KMS-11 (cell line): ENCODE measurements at regions not wholly inside any gene's neighbourhood (a gene's known extent, or its start where the extent isn't known, plus 50 kb on each side); places are given as distances from the start of the nearest gene placed in this dataset.

ENCODE experiments used
- H2AFZ ChIP-seq: fragments of 200-600 bp; sonication (generic); 2 replicates; pipeline ENCODE4 v1.6.1; 2016; ENCODE audit warnings: antibody characterized with exemption, mixed run types, low read depth
- H3K27ac ChIP-seq: fragments of 200-600 bp; sonication (generic); 2 replicates; pipeline ENCODE4 v1.6.1; 2016; ENCODE audit warnings: mild to moderate bottlenecking, mixed run types
- H3K27me3 ChIP-seq: fragments of 200-600 bp; sonication (generic); 2 replicates; pipeline ENCODE4 v1.6.1; 2017; ENCODE audit warnings: mild to moderate bottlenecking, low read depth, mixed run types, moderate library complexity; ENCODE audit not compliant: insufficient read depth
- H3K36me3 ChIP-seq: fragments of 200-600 bp; sonication (generic); 2 replicates; pipeline ENCODE4 v1.6.1; 2017; ENCODE audit warnings: mild to moderate bottlenecking, mixed run types; ENCODE audit not compliant: insufficient read depth
- H3K4me1 ChIP-seq: fragments of 200-600 bp; sonication (generic); 2 replicates; pipeline ENCODE4 v1.6.1; 2016; ENCODE audit warnings: mild to moderate bottlenecking, low read depth, mixed run types; ENCODE audit not compliant: poor library complexity, severe bottlenecking
- H3K4me2 ChIP-seq: fragments of 200-600 bp; sonication (generic); 2 replicates; pipeline ENCODE4 v1.7.0; 2016; ENCODE audit warnings: mild to moderate bottlenecking, mixed run types
- H3K4me3 ChIP-seq: fragments of 200-600 bp; sonication (generic); IDR thresholded peaks from 2 replicates; pipeline ENCODE4 v1.6.1; 2017; ENCODE audit warnings: low read depth, low read length, mixed read lengths; ENCODE audit not compliant: insufficient read depth
- H3K79me2 ChIP-seq: fragments of 200-600 bp; sonication (generic); 2 replicates; pipeline ENCODE4 v1.6.1; 2016; ENCODE audit warnings: low read depth, mixed run types; ENCODE audit not compliant: insufficient read depth
- H3K9ac ChIP-seq: fragments of 200-600 bp; sonication (generic); 2 replicates; pipeline ENCODE4 v1.6.1; 2016; ENCODE audit warnings: mild to moderate bottlenecking, mixed run types
- H4K20me1 ChIP-seq: fragments of 200-600 bp; sonication (generic); 2 replicates; pipeline ENCODE4 v1.6.1; 2016; ENCODE audit warnings: mild to moderate bottlenecking, mixed run types; ENCODE audit not compliant: insufficient read depth
- TF ChIP-seq, protein P1 (sequence below): fragments of 200-600 bp; sonication (generic); conservative IDR thresholded peaks from 2 replicates; pipeline ENCODE4 v1.6.1; 2017; ENCODE audit warnings: low read depth, mild to moderate bottlenecking, antibody characterized with exemption, low read length, moderate library complexity, mixed read lengths

GRCh38 chr3:83233715-83234114, 1472.3 kb upstream of the GBE1 start:
- H4K20me1 ChIP-seq, result no peaks in the 10 kb centered on the region
- no peak overlapping the region for H3K4me3 ChIP-seq
- no peak overlapping the region for H3K4me2 ChIP-seq
- H3K4me1 ChIP-seq, result no peaks in the 10 kb centered on the region
- H3K36me3 ChIP-seq, result no peaks in the 10 kb centered on the region
- no peaks in the 10 kb centered on the region for H3K27me3 ChIP-seq
- H2AFZ ChIP-seq, result no peak overlapping the region
- H3K79me2 ChIP-seq, result no peaks in the 10 kb centered on the region
- H3K9ac ChIP-seq, result no peak overlapping the region
- TF ChIP-seq, protein P1, sequence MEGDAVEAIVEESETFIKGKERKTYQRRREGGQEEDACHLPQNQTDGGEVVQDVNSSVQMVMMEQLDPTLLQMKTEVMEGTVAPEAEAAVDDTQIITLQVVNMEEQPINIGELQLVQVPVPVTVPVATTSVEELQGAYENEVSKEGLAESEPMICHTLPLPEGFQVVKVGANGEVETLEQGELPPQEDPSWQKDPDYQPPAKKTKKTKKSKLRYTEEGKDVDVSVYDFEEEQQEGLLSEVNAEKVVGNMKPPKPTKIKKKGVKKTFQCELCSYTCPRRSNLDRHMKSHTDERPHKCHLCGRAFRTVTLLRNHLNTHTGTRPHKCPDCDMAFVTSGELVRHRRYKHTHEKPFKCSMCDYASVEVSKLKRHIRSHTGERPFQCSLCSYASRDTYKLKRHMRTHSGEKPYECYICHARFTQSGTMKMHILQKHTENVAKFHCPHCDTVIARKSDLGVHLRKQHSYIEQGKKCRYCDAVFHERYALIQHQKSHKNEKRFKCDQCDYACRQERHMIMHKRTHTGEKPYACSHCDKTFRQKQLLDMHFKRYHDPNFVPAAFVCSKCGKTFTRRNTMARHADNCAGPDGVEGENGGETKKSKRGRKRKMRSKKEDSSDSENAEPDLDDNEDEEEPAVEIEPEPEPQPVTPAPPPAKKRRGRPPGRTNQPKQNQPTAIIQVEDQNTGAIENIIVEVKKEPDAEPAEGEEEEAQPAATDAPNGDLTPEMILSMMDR, result no peak
- no peak overlapping the region for H3K27ac ChIP-seq

- no peaks in the 10 kb centered on the region for H3K79me2 ChIP-seq
- no peak overlapping the region for H3K27ac ChIP-seq
- H3K4me2 ChIP-seq, result no peak overlapping the region
- H3K36me3 ChIP-seq, result no peaks in the 10 kb centered on the region
- no peaks in the 10 kb centered on the region for H4K20me1 ChIP-seq
- H2AFZ ChIP-seq, result no peak overlapping the region
- H3K27me3 ChIP-seq, result no peaks in the 10 kb centered on the region
- H3K4me1 ChIP-seq, result peaks cover 18% of the 10 kb centered on the region
- TF ChIP-seq, protein P1, result no peak
- no peak overlapping the region for H3K4me3 ChIP-seq
- H3K9ac ChIP-seq, result no peak overlapping the region
Measured at GRCh38 chr3:83230841-83231240, 1469.4 kb upstream of the GBE1 start.

- H3K4me3 ChIP-seq, result no peak overlapping the region
- no peak overlapping the region for H2AFZ ChIP-seq
- TF ChIP-seq, protein P1, result no peak
- H3K36me3 ChIP-seq, result no peaks in the 10 kb centered on the region
- peaks cover 20% of the 10 kb centered on the region for H3K4me1 ChIP-seq
- H3K9ac ChIP-seq, result no peak overlapping the region
- H3K79me2 ChIP-seq, result no peaks in the 10 kb centered on the region
- no peak overlapping the region for H3K27ac ChIP-seq
- no peaks in the 10 kb centered on the region for H3K27me3 ChIP-seq
- no peaks in the 10 kb centered on the region for H4K20me1 ChIP-seq
- no peak overlapping the region for H3K4me2 ChIP-seq
Measured at GRCh38 chr3:83230376-83230775, 1468.9 kb upstream of the GBE1 start.

DNA sequence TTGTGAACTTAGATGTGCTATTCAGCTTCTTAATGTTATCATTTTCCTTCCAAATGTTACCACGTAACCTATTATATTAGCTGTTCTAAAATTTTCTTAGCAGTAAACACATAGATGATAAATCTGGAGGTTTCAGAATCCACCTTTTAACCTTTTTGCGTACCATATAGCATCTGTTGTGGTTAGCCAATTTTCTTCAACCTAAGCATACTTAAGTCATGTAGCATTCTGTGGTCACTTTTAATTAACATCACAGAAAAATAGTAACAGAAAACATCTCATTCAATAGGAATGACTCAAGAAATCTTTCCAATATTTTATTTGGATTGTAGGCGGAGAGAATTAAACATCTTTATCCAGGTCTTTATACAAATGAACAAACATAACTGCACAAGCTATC, 1465.3 kb upstream of the GBE1 start:
- Histone ChIP-seq H2AFZ (no peak overlapping the region; the same call in 1 of the 2 replicates), H3K4me3 (no peak overlapping the region), H3K4me1 (peaks cover 20% of the 10 kb centered on the region), H3K79me2 (no peaks in the 10 kb centered on the region), H3K9ac (no peak overlapping the region), H4K20me1 (no peaks in the 10 kb centered on the region), H3K4me2 (peak overlapping the region; percentile 37), H3K27ac (no peak overlapping the region), H3K27me3 (no peaks in the 10 kb centered on the region), H3K36me3 (no peaks in the 10 kb centered on the region)
- TF ChIP-seq, protein P1, result no peak
